Large intestine (tissue), 3 donors: ENCODE measurements at regions not wholly inside any gene's neighbourhood (a gene's known extent, or its start where the extent isn't known, plus 50 kb on each side); places are given as distances from the start of the nearest gene placed in this dataset.

ENCODE experiments used
- DNase-seq, 2 donors: peaks; one replicate each; pipeline versions ENCODE4 v3.0.0 to v3.0.0-alpha.2; 2013
- H3K27ac ChIP-seq: one replicate; pipeline ENCODE4 v1.5.1; 2013; ENCODE audit warnings: low read length
- H3K27me3 ChIP-seq: 2 replicates; pipeline ENCODE4 v1.6.1; 2013; ENCODE audit warnings: low read length; ENCODE audit not compliant: control insufficient read depth, insufficient read depth
- H3K36me3 ChIP-seq: 2 replicates; pipeline ENCODE4 v1.6.1; 2013; ENCODE audit warnings: low read length; ENCODE audit not compliant: control insufficient read depth, insufficient read depth
- H3K4me1 ChIP-seq: one replicate; pipeline ENCODE4 v1.6.1; 2013; ENCODE audit warnings: low read length; ENCODE audit not compliant: control insufficient read depth, insufficient read depth
- H3K4me3 ChIP-seq: one replicate; pipeline ENCODE4 v1.5.1; 2013; ENCODE audit warnings: low read length
- H3K9me3 ChIP-seq: one replicate; pipeline ENCODE4 v1.6.1; 2013; ENCODE audit warnings: mild to moderate bottlenecking, low read depth, low read length, moderate library complexity; ENCODE audit not compliant: control insufficient read depth
- WGBS: methylation state at CpG from one replicate; pipeline ENCODE4 v1.1.5; 2013; ENCODE audit warnings: low lambda C conversion rate; ENCODE audit not compliant: insufficient coverage; 5-methylcytosine and 5-hydroxymethylcytosine counted together

- no CpG with 5 or more reads among the region's 11 CpGs for WGBS
- H3K27ac ChIP-seq, result no peak overlapping the region
- no peak for DNase-seq
Measured at GRCh38 chr17:65457635-65458257, 103.7 kb downstream of the AXIN2 start.

GRCh38 chr17:65457183-65457582 lies 104.3 kb downstream of the AXIN2 start:
- peaks cover 7% of the 10 kb centered on the region for H3K4me1 ChIP-seq
- WGBS, result no CpG with 5 or more reads among the region's 3 CpGs
- no peaks in the 10 kb centered on the region for H3K27me3 ChIP-seq
- no peaks in the 10 kb centered on the region for H3K9me3 ChIP-seq
- no peaks in the 10 kb centered on the region for H3K36me3 ChIP-seq
- no peak for DNase-seq
- no peak overlapping the region for H3K4me3 ChIP-seq
- no peak overlapping the region for H3K27ac ChIP-seq

More at GRCh38 chr17:65457635-65458257, 103.7 kb downstream of the AXIN2 start:
- H3K9me3 ChIP-seq, result no peaks in the 10 kb centered on the region
- H3K4me3 ChIP-seq, result no peak overlapping the region
- peaks cover 7% of the 10 kb centered on the region for H3K4me1 ChIP-seq
- no peaks in the 10 kb centered on the region for H3K27me3 ChIP-seq
- no peaks in the 10 kb centered on the region for H3K36me3 ChIP-seq

GRCh38 chr17:65456368-65457151 lies 104.9 kb downstream of the AXIN2 start:
- no peak overlapping the region for H3K4me3 ChIP-seq
- DNase-seq, result no peak
- H3K9me3 ChIP-seq, result no peaks in the 10 kb centered on the region
- H3K36me3 ChIP-seq, result no peaks in the 10 kb centered on the region
- H3K27me3 ChIP-seq, result no peaks in the 10 kb centered on the region
- WGBS, result no CpG with 5 or more reads among the region's 7 CpGs
- H3K27ac ChIP-seq, result no peak overlapping the region
- H3K4me1 ChIP-seq, result peaks cover 7% of the 10 kb centered on the region

GRCh38 chr17:65455972-65456343 lies 105.5 kb downstream of the AXIN2 start:
- Histone ChIP-seq H3K4me1 (peaks cover 7% of the 10 kb centered on the region), H3K36me3 (no peaks in the 10 kb centered on the region), H3K27ac (no peak overlapping the region), H3K4me3 (no peak overlapping the region), H3K9me3 (no peaks in the 10 kb centered on the region), H3K27me3 (no peaks in the 10 kb centered on the region)
- DNase-seq, result peak in 1 of 2 donors; percentile 25
- no CpG with 5 or more reads among the region's 7 CpGs for WGBS

- H3K9me3 ChIP-seq, result no peaks in the 10 kb centered on the region
- H3K27me3 ChIP-seq, result no peaks in the 10 kb centered on the region
- DNase-seq, result no peak
- H3K4me3 ChIP-seq, result no peak overlapping the region
- 100% methylated on average over 1 of the region's 11 CpGs for WGBS
- no peak overlapping the region for H3K27ac ChIP-seq
- H3K36me3 ChIP-seq, result no peaks in the 10 kb centered on the region
- peaks cover 7% of the 10 kb centered on the region for H3K4me1 ChIP-seq
Measured at GRCh38 chr17:65455154-65455971, 106.1 kb downstream of the AXIN2 start.

GRCh38 chr17:65453204-65453931 lies 108.1 kb downstream of the AXIN2 start:
- WGBS, result no CpG with 5 or more reads among the region's 4 CpGs
- H3K4me1 ChIP-seq, result peaks cover 7% of the 10 kb centered on the region
- H3K27ac ChIP-seq, result no peak overlapping the region
- H3K4me3 ChIP-seq, result no peak overlapping the region
- H3K36me3 ChIP-seq, result no peaks in the 10 kb centered on the region
- H3K9me3 ChIP-seq, result no peaks in the 10 kb centered on the region
- DNase-seq, result no peak
- no peaks in the 10 kb centered on the region for H3K27me3 ChIP-seq

GRCh38 chr17:65449495-65449894 lies 112.0 kb downstream of the AXIN2 start:
- no peaks in the 10 kb centered on the region for H3K9me3 ChIP-seq
- no peak for DNase-seq
- H3K27me3 ChIP-seq, result no peaks in the 10 kb centered on the region
- no peaks in the 10 kb centered on the region for H3K4me1 ChIP-seq
- no peak overlapping the region for H3K4me3 ChIP-seq
- no peak overlapping the region for H3K27ac ChIP-seq
- H3K36me3 ChIP-seq, result no peaks in the 10 kb centered on the region
- no CpG with 5 or more reads among the region's 4 CpGs for WGBS

- no peak for DNase-seq
- Histone ChIP-seq H3K4me3 (no peak overlapping the region), H3K4me1 (no peaks in the 10 kb centered on the region), H3K9me3 (no peaks in the 10 kb centered on the region), H3K36me3 (no peaks in the 10 kb centered on the region), H3K27ac (no peak overlapping the region), H3K27me3 (no peaks in the 10 kb centered on the region)
- no CpG with 5 or more reads among the region's 2 CpGs for WGBS
Measured at GRCh38 chr17:65447823-65448222, 113.6 kb downstream of the AXIN2 start.

- no peaks in the 10 kb centered on the region for H3K27me3 ChIP-seq
Measured at GRCh38 chr17:65446838-65447526, 114.5 kb downstream of the AXIN2 start.

More at GRCh38 chr17:65446838-65447526, 114.5 kb downstream of the AXIN2 start:
- WGBS, result 91% methylated on average over 4 of the region's 6 CpGs
- Histone ChIP-seq H3K27ac (no peak overlapping the region), H3K4me3 (no peak overlapping the region), H3K4me1 (no peaks in the 10 kb centered on the region), H3K36me3 (no peaks in the 10 kb centered on the region), H3K9me3 (no peaks in the 10 kb centered on the region)
- no peak for DNase-seq
